ENCODE measurements at regions not wholly inside any gene's neighbourhood (a gene's known extent, or its start where the extent isn't known, plus 50 kb on each side); places are given as distances from the start of the nearest gene placed in this dataset.

DNA sequence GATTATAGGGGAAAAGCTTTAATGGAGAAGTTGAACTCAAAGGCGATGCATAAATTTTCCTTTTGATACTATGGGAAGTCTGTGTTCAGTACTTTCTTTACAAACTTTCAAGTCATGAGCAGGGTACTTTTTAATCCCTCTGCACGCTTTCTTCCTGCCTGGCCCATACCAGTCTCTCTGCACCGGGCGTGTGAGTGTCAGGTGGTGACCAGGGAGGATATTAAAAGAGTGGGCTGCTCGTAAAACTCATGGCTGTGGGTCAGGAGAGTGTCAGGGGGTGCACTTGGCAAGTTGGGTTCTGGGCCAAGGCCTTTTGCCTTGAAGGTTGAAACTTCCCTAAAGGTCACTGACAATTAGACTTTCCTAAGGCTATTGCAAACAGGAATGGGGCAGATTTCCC is 367.8 kb downstream of the GPD2 start:
- Histone ChIP-seq H3K36me3 (ENCODE audit: control insufficient read depth in 2 of 2, extremely low read depth in 1 of 2, insufficient read depth in 2 of 2, low read length in 2 of 2) (no peaks in the 10 kb centered on the region), H2AFZ (ENCODE audit: low read depth, low read length) (no peak overlapping the region), H4K20me1 (replicated peaks; ENCODE audit: control insufficient read depth, extremely low read depth, insufficient read depth, low read length) (no peaks in the 10 kb centered on the region), H3K9ac (replicated peaks; ENCODE audit: extremely low read depth, insufficient read depth, low read length) (no peak overlapping the region), H3K4me1 (ENCODE audit: control insufficient read depth, extremely low read depth, insufficient read depth, low read length) (no peaks in the 10 kb centered on the region), H3K9me1 (replicated peaks; ENCODE audit: control insufficient read depth, extremely low read depth, insufficient read depth, low read length) (no peaks in the 10 kb centered on the region), H3K9me3 (replicated peaks; ENCODE audit: control insufficient read depth, insufficient read depth, low read length) (no peaks in the 10 kb centered on the region), H3K27me3 (ENCODE audit: control insufficient read depth in 2 of 2, insufficient read depth in 2 of 2, low read length in 2 of 2) (no peaks in the 10 kb centered on the region), H3K79me2 (ENCODE audit: control insufficient read depth, insufficient read depth, low read length) (no peaks in the 10 kb centered on the region), H3K4me2 (ENCODE audit: insufficient read depth, low read length) (no peak overlapping the region), H3K4me3 (replicated peaks in 1 of 3; ENCODE audit: insufficient read depth in 1 of 3, low read depth in 1 of 3, low read length in 3 of 3) (no peak overlapping the region), H3K27ac (ENCODE audit: insufficient read depth, low read depth, low read length) (no peak overlapping the region)
- ChIA-PET CTCF (no interaction called here), POLR2A (no interaction called here)
- DNase-seq (ENCODE audit: low read depth, low spot score) (no peak), FAIRE-seq (no peak)
- no peak for TF ChIP-seq POLR2A (IDR thresholded peaks at IDR 0.05; ENCODE audit: low read depth, low read length)
- no peak for TF ChIP-seq JUN (IDR thresholded peaks at IDR 0.05; ENCODE audit: borderline replicate concordance, insufficient read depth, insufficient read length, low read depth)
- no peak for TF ChIP-seq MYC (IDR thresholded peaks at IDR 0.05; ENCODE audit: low read depth, low read length)
- TF ChIP-seq EZH2 (IDR thresholded peaks at IDR 0.05; ENCODE audit: borderline replicate concordance, low read depth, low read length, severe bottlenecking): no peak
- no peak for TF ChIP-seq POLR2AphosphoS5 (IDR thresholded peaks at IDR 0.05; ENCODE audit: insufficient read depth, low read depth, low read length)
- TF ChIP-seq CTCF (IDR thresholded peaks at IDR 0.05; ENCODE audit: extremely low read depth in 1 of 2, insufficient read depth in 1 of 2, low read depth in 1 of 2, low read length in 2 of 2): no peak
- TF ChIP-seq GATA2 (IDR thresholded peaks at IDR 0.05; ENCODE audit: insufficient read depth, insufficient read length, low read depth, low read length): no peak
- TF ChIP-seq, protein P1, sequence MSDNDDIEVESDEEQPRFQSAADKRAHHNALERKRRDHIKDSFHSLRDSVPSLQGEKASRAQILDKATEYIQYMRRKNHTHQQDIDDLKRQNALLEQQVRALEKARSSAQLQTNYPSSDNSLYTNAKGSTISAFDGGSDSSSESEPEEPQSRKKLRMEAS (IDR thresholded peaks at IDR 0.05; ENCODE audit: insufficient read depth, insufficient read length): no peak
- TF ChIP-seq FOS (IDR thresholded peaks at IDR 0.05; ENCODE audit: borderline replicate concordance, insufficient read depth, low read length): no peak
- BruUV-seq (replicated peaks): no TSS peak
- dilution Hi-C loops (cut with MboI; ENCODE audit: extremely low pct_ligation_motif_present, low sequenced_read_pairs): no loop called here
- intact Hi-C loops (cut with micrococcal nuclease): no loop called here

Data from endothelial cell of umbilical vein (primary cell).